Activated naive CD8-positive, alpha-beta T cell (primary cell): ENCODE measurements at regions not wholly inside any gene's neighbourhood (a gene's known extent, or its start where the extent isn't known, plus 50 kb on each side); places are given as distances from the start of the nearest gene placed in this dataset.

Source experiments
- H3K27ac Mint-ChIP-seq: one replicate; pipeline ENCODE4 v1.8.0; 2021; ENCODE audit warnings: mixed read lengths
- H3K27me3 Mint-ChIP-seq: one replicate; pipeline ENCODE4 v1.8.0; 2021; ENCODE audit warnings: mixed read lengths
- H3K36me3 Mint-ChIP-seq: one replicate; pipeline ENCODE4 v1.8.0; 2021; ENCODE audit warnings: mixed read lengths
- H3K4me1 Mint-ChIP-seq: one replicate; pipeline ENCODE4 v1.8.0; 2021; ENCODE audit warnings: low read depth, mixed read lengths
- H3K4me3 Mint-ChIP-seq: one replicate; pipeline ENCODE4 v1.8.0; 2021; ENCODE audit warnings: mild to moderate bottlenecking, mixed read lengths
- H3K9me3 Mint-ChIP-seq: one replicate; pipeline ENCODE4 v1.8.0; 2021; ENCODE audit warnings: low read depth, mixed read lengths

DNA sequence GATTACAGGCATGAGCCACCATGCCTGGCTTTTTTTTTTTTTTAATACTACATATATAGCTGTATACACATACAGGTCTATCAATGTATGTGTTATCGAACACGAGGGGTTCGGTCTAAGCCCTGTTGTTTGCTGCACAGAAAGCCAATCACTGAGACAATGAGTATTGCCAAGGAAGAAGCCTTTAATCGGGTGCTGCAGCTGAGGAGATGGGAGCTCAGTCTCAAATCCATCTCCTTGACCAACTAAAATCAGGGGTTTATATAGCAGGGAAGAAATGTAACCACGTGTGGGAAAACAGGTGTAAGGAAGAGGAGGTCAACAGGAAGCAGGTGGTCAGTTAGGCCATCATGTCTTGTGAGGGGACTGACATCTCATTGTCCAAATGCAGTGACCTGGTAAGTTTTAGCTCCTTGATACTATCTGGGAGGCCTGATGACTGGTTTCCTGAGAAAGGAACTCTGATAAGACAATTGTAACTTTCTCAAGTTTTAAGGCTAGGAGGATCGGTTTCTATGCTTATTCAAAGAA is 80.9 kb upstream of the MAP1LC3B2 start:
- no peaks in the 10 kb centered on the region for H3K27me3 Mint-ChIP-seq
- H3K4me3 Mint-ChIP-seq = no peak overlapping the region
- peaks cover 12% of the 10 kb centered on the region for H3K4me1 Mint-ChIP-seq
- peaks cover 12% of the 10 kb centered on the region for H3K36me3 Mint-ChIP-seq
- H3K27ac Mint-ChIP-seq = no peak overlapping the region
- peaks cover 10% of the 10 kb centered on the region for H3K9me3 Mint-ChIP-seq

DNA sequence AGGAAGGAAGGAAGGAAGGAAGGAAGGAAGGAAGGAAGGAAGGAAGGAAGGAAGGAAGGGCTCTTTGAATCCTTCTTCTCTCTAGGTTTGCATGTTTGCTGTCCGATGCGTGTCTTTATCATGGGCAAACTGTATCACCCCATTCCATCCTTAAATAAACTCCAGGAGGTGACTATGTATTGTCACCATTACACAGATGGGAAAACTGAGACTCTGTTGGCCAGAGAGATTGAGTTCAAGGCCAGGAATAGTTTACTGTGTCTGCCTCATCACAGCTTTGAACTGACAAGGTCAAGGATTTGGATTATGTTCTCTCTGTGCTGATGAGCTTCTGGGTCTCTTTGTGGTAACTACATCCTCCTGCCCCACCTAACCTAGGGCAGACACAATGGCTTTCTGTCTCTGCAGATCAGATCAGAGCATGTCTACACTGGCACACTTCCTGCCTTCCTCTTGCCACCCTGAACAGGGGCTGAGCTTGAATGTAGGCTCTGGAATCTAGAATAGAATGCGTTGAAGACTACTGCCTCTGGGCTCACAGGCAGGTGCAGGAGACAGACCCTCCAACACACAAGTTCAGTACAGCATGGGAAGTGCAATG is 78.9 kb upstream of the MAP1LC3B2 start:
- H3K27ac Mint-ChIP-seq = no peak overlapping the region
- H3K4me1 Mint-ChIP-seq = peaks cover 12% of the 10 kb centered on the region
- peaks cover 12% of the 10 kb centered on the region for H3K36me3 Mint-ChIP-seq
- H3K4me3 Mint-ChIP-seq = no peak overlapping the region
- H3K9me3 Mint-ChIP-seq = peaks cover 10% of the 10 kb centered on the region
- H3K27me3 Mint-ChIP-seq = no peaks in the 10 kb centered on the region

DNA sequence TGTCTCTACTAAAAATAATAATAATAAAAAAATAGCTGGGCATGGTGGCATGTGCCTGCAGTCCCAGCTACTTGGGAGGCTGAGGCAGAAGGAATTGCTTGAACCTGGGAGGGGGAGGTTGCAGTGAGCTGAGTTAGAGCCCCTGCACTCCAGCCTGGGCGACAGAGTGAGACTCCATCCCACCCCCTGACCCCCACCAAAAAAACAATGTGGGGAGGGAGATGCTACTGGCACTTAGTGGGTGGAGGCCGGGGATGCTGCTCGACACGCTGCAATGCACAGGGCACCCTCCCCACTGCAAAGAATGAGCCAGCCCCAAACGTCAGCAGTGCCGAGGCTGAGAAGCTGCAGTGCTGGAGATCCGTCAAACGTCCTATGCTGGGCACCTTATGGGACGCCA is 77.5 kb upstream of the MAP1LC3B2 start:
- Mint-ChIP-seq H3K4me3 (no peak overlapping the region), H3K27me3 (no peaks in the 10 kb centered on the region), H3K9me3 (peaks cover under 1% of the 10 kb centered on the region), H3K27ac (no peak overlapping the region), H3K4me1 (peaks cover 12% of the 10 kb centered on the region), H3K36me3 (peaks cover under 1% of the 10 kb centered on the region)

DNA sequence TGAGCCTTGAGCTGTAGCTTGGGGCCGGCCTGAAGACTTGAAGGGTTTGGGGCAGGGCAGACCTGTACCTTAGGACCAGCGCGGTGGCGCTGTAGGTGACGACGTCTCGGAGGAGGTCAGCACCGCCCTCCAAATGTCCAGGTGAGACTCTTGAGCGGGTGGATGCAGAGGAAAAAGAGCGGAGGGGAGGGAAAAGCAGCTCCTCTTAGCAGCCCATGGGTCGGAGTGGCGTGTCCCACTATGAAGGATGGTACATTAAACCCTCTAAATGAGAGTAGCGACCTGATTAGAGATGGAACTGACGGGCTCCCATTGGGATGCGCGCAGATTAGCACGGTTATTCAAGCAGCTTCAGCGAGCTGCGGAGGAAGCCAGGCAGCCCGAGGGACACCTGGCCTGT is 77.0 kb upstream of the MAP1LC3B2 start:
- Mint-ChIP-seq H3K36me3 (peaks cover 2% of the 10 kb centered on the region), H3K4me1 (peaks cover 12% of the 10 kb centered on the region), H3K9me3 (peaks cover 3% of the 10 kb centered on the region), H3K4me3 (no peak overlapping the region), H3K27me3 (no peaks in the 10 kb centered on the region), H3K27ac (no peak overlapping the region)

DNA sequence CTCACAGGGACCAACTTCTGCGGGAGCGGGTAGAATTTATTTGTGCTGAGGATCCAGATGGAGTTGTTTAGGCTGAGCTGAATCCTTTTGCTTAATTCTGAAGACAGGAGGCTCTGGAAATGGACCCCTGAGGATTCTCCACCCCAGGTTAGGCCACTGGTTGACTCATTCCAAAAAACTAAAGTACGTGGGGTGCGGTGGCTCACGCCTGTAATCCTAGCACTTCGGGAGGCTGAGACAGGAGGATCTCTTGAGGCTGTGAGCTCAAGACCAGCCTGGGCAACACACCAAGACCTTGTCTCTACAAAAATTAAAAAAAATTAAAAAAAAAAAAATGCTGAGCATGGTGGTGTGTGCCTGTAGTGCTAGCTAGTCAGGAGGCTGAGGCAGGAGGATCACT is 76.3 kb upstream of the MAP1LC3B2 start:
- H3K9me3 Mint-ChIP-seq = peaks cover 3% of the 10 kb centered on the region
- H3K27me3 Mint-ChIP-seq = no peaks in the 10 kb centered on the region
- peaks cover 12% of the 10 kb centered on the region for H3K4me1 Mint-ChIP-seq
- peaks cover 2% of the 10 kb centered on the region for H3K36me3 Mint-ChIP-seq
- H3K27ac Mint-ChIP-seq = no peak overlapping the region
- H3K4me3 Mint-ChIP-seq = no peak overlapping the region

DNA sequence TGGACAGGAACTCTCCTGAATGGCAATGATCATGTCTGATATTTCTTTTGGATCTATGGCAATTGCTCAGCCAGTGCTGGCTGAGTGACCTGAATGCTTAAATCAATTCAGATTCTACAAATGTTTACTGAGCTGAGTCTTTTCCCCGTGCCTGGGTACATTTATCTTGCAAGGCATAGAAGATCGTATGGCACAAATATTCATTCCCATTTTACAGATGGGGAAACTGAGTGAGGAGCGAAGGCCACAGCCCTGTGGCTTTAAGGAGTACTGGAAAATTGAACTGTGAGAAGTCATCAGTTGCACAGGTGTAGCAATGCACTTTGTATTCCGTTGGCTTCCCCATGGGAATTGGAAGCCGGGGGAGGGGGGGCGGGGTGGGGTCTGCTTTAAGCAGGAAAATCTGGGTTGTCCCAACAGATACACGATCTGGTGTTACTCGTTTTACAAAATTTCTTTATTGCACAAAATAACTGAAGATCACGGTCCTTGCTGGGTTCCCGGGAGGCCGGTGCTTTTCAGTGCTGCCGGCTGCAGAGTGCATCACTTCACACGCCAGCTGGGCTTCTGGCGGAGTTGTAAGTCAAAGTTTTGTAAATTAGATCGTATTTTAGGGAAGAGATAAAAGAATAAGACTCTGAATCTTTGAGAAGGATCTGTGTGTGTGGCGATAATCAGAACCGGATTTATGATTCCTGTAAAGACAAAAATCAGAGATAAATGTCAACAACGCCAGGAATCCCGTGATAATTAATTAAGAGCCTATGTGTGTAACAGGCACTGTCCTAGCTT is 75.0 kb upstream of the MAP1LC3B2 start:
- H3K4me1 Mint-ChIP-seq = peaks cover 12% of the 10 kb centered on the region
- peaks cover 8% of the 10 kb centered on the region for H3K36me3 Mint-ChIP-seq
- H3K27me3 Mint-ChIP-seq = no peaks in the 10 kb centered on the region
- H3K9me3 Mint-ChIP-seq = peaks cover 9% of the 10 kb centered on the region
- no peak overlapping the region for H3K4me3 Mint-ChIP-seq
- no peak overlapping the region for H3K27ac Mint-ChIP-seq

DNA sequence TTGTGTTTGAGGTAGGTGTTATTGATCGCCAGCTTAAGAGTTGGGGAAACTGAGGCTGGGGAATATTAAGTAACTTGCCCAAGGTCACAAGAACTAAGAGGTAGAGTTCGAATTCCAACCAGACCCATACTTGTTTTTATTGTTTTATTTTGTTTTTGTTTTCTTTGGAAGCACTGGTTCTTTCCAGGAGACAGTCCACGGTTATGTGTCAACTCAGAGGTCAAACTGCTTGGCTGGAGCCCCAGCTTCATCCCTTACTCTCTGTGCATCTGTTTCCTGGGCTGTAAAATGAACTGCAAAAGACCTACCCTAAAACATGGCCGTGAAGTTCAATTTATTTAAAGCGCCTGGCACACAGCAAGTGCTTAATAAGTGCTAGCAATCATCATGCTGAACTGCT is 74.4 kb upstream of the MAP1LC3B2 start:
- no peak overlapping the region for H3K27ac Mint-ChIP-seq
- H3K36me3 Mint-ChIP-seq = peaks cover 8% of the 10 kb centered on the region
- H3K4me1 Mint-ChIP-seq = peaks cover 9% of the 10 kb centered on the region
- no peaks in the 10 kb centered on the region for H3K27me3 Mint-ChIP-seq
- H3K4me3 Mint-ChIP-seq = no peak overlapping the region
- H3K9me3 Mint-ChIP-seq = peaks cover 9% of the 10 kb centered on the region

DNA sequence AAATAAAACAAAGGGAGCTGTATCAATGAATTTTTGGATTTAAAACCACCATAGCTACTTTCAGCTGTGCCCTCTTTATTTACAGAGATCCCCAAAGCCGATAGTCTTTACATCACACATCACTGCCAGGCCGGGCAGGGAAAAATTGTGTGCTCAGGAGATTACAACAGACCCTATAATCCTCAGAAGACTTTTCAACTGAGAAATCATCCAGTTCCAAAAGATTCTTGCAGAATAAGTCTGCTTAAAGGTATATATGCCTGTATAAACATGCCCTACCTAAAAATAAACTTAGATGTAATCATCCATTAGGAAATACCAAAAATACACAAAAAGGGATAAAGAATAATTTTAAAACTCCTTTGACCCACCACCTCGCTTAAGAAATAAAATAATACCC is 70.1 kb upstream of the MAP1LC3B2 start:
- no peak overlapping the region for H3K27ac Mint-ChIP-seq
- no peaks in the 10 kb centered on the region for H3K4me1 Mint-ChIP-seq
- H3K9me3 Mint-ChIP-seq = peaks cover 9% of the 10 kb centered on the region
- H3K27me3 Mint-ChIP-seq = no peaks in the 10 kb centered on the region
- H3K36me3 Mint-ChIP-seq = peaks cover 8% of the 10 kb centered on the region
- H3K4me3 Mint-ChIP-seq = no peak overlapping the region

DNA sequence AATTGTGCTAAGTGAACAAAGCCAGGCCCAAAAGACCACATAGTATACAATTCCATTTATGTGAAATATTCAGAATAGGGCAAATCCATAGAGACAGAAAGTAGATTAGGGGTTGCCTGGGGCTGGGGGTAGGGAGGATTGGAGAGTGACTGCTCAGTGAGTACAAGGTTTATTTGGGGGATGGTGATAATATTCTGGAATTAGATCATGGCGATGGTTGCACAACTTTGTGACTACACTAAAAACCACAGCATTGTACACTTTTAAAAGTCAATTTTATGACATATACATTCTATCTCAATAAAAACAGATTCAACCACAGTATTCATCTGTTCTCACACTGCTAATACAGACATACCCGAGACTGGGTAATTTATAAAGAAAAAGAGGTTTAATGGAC is 68.7 kb upstream of the MAP1LC3B2 start:
- Mint-ChIP-seq H3K9me3 (peaks cover 9% of the 10 kb centered on the region), H3K4me1 (no peaks in the 10 kb centered on the region)

DNA sequence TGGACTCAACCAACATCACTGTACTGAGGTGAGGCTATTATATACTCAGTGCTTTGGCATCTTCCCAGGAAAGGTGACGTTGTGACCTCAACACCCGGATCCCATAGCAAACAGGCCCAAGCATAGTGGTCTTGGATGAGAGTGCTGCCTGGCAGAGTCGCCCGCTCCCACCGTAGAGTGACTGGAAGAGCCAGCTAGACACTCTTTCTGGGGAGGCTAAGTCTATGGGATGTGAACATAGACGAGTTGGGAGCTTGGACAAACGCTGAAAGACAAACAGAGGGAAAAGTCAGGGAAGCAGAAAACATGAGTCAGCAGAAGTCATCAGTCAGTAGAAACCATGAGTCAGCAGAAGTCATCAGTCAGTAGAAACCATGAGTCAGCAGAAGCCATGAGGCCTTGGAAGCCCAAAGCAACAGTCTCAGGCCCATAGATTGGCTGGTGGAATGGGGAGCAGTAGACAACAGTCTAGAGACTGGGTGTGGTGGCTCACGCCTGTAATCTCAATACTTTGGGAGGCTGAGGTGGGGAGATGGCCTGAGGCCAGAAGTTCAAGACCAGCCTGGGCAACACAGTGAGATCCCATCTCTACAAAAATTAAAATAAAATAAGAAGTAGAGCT is 66.4 kb upstream of the MAP1LC3B2 start:
- Mint-ChIP-seq H3K4me1 (no peaks in the 10 kb centered on the region), H3K4me3 (no peak overlapping the region), H3K36me3 (peaks cover 6% of the 10 kb centered on the region), H3K27me3 (no peaks in the 10 kb centered on the region), H3K9me3 (peaks cover 5% of the 10 kb centered on the region), H3K27ac (no peak overlapping the region)

More for the DNA sequence above, 68.7 kb upstream of the MAP1LC3B2 start:
- H3K27ac Mint-ChIP-seq = no peak overlapping the region
- H3K36me3 Mint-ChIP-seq = peaks cover 8% of the 10 kb centered on the region
- no peak overlapping the region for H3K4me3 Mint-ChIP-seq
- H3K27me3 Mint-ChIP-seq = no peaks in the 10 kb centered on the region

DNA sequence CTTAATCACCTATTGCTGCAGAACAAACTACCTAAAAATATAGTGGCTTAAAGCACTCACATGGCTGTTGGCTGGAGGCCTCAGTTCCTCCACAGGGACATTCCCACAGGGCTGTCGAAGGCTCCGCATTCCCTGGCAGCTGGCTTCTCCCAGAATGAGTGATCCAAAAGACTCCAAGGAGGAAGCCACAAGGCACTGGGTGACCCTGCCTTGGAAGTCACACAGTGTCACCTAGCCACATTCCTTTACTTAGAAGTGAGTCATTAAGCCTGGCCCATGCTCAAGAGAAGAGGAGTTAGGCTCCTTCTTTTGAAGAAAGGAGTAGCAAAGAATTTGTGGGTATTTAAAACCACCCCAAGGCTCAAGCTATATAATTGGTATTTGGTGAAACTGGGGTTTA is 63.9 kb upstream of the MAP1LC3B2 start:
- H3K36me3 Mint-ChIP-seq = no peaks in the 10 kb centered on the region
- no peaks in the 10 kb centered on the region for H3K27me3 Mint-ChIP-seq
- no peaks in the 10 kb centered on the region for H3K4me1 Mint-ChIP-seq
- no peaks in the 10 kb centered on the region for H3K9me3 Mint-ChIP-seq
- H3K27ac Mint-ChIP-seq = no peak overlapping the region
- H3K4me3 Mint-ChIP-seq = no peak overlapping the region

DNA sequence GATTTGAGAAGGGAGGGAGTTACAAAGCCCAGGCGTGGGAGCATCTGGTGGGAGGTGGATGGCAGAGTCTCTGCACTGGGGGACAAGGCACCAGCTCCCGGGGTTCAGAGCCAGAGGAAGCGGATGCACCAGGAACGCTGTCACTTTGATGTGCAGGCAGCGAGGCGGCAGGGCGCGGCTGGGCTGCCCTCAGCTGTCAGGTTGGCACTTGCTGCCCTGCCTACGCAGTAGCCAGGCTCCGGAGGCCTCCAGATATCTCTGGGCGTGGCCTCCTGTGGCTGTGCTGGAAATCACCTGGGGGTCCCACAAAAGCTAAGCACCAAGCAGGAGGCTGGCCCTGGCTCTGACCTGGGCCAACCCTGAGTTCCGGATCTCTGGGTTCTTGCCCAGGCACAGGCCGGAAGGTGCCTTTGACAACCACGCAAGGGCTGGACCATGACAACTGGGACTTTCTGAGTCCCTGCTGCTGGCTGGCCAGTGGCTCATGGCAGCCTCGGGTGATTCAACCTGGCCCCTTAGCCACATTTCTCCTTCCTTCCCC is 62.1 kb upstream of the MAP1LC3B2 start:
- no peaks in the 10 kb centered on the region for H3K27me3 Mint-ChIP-seq
- no peaks in the 10 kb centered on the region for H3K36me3 Mint-ChIP-seq
- H3K4me3 Mint-ChIP-seq = no peak overlapping the region
- no peaks in the 10 kb centered on the region for H3K4me1 Mint-ChIP-seq
- H3K27ac Mint-ChIP-seq = no peak overlapping the region
- no peaks in the 10 kb centered on the region for H3K9me3 Mint-ChIP-seq

DNA sequence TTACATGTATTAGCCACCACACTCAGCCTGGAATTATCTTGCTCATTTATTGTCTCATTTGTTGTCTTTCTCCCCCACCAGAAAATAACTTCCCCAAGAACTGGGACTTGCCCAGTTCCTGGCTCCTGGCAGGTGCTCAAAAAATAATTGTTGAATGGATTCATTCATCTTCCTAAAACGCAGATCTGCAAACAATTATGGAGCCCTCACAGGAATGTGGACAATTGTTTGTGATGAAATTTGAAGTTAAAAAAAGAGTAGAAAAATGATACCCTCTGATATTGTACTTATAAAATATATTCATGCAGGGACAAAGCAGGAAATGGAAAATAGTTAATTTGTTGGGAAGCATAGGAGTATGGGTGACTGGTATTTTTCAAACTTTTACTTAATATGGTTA is 60.7 kb upstream of the MAP1LC3B2 start:
- H3K27me3 Mint-ChIP-seq = no peaks in the 10 kb centered on the region
- H3K27ac Mint-ChIP-seq = no peak overlapping the region
- H3K36me3 Mint-ChIP-seq = no peaks in the 10 kb centered on the region
- no peaks in the 10 kb centered on the region for H3K9me3 Mint-ChIP-seq
- H3K4me1 Mint-ChIP-seq = no peaks in the 10 kb centered on the region
- H3K4me3 Mint-ChIP-seq = no peak overlapping the region

DNA sequence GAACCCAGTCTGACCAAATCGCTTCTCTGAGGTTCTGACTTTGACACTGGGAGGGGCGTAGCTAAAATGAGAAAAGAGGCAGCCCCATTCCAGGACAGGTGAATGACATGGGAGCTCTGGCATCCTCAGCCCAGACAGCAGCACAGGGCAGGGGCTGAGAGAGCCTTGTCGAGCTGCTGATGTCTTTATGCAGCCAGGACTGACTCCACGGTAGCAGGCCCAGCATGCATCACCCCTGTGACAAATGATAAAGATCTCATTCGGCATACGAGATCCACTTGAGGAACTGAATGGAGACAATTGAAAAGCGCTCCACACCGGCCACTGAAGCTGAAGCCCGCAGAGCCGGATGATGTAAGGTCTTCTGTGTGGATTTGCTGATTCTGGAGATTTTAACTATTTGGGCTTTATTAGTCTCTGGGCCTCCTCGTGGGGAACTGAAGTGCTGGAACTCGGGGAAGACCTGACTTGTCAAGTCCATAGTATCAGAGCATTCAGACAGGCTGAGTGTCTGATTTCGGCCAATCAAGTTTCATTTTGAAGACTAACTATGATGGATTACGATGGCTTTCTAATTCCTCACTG is 56.9 kb upstream of the MAP1LC3B2 start:
- Mint-ChIP-seq H3K4me3 (no peak overlapping the region), H3K36me3 (no peaks in the 10 kb centered on the region), H3K4me1 (no peaks in the 10 kb centered on the region), H3K9me3 (no peaks in the 10 kb centered on the region), H3K27me3 (no peaks in the 10 kb centered on the region), H3K27ac (no peak overlapping the region)

DNA sequence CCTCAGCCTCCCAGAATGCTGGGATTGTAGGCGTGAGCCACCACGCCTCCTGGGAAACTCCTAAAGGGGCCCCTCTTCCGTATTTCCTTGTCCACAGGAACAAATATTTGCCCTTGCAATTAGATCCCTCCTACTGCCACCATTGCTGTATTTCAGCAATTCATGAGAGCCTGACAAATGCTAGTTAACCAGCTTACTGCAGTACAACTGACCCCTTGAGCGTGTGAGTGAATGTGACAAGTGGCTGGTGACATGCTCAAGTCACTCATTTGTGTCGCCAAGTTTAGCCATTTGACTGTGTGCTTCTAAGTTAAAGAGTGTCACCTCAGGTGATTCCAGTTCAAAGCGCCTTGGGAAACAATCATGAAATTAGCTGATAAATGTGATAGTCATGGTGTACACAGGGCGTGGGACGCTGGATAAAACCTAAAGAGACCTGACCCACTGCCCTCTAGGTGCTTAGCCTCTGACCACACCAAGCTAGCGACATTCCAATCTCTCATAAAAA is 56.1 kb upstream of the MAP1LC3B2 start:
- Mint-ChIP-seq H3K4me1 (peaks cover 4% of the 10 kb centered on the region), H3K4me3 (no peak overlapping the region), H3K27ac (no peak overlapping the region)

More for the DNA sequence above, 56.1 kb upstream of the MAP1LC3B2 start:
- Mint-ChIP-seq H3K36me3 (no peaks in the 10 kb centered on the region), H3K27me3 (no peaks in the 10 kb centered on the region), H3K9me3 (no peaks in the 10 kb centered on the region)
